ENCODE measurements at regions not wholly inside any gene's neighbourhood (a gene's known extent, or its start where the extent isn't known, plus 50 kb on each side); places are given as distances from the start of the nearest gene placed in this dataset.

DNA sequence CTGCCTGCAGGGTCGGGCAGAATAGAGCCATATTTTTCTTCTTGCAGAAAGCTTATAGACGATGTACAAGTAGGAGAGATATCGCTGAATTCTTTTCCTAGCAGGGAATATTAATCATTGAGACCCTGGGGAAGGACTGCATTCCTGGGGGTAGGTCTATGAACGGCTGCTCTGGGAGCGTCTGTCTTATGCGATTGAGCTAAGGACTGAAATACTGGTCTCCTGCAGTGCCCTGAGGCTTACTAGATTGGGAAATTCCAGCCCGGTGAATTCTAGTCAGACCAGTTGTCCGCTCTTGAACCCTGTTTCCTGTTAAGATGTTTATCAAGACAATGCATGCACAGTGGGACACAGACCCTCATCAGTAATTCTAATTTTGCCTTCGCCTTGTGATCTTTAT, 59.8 kb upstream of the UBAC2 start:
- H2BK20ac ChIP-seq (ENCODE audit: low read depth, low read length, poor library complexity, severe bottlenecking) = no peak overlapping the region
- no peak overlapping the region for H3K18ac ChIP-seq (ENCODE audit: insufficient read length, low read depth, low read length)
- H3K27ac Mint-ChIP-seq = no peak overlapping the region
- H3K27me3 ChIP-seq (ENCODE audit: insufficient read depth, low read length) = no peaks in the 10 kb centered on the region
- TF ChIP-seq, protein P1, sequence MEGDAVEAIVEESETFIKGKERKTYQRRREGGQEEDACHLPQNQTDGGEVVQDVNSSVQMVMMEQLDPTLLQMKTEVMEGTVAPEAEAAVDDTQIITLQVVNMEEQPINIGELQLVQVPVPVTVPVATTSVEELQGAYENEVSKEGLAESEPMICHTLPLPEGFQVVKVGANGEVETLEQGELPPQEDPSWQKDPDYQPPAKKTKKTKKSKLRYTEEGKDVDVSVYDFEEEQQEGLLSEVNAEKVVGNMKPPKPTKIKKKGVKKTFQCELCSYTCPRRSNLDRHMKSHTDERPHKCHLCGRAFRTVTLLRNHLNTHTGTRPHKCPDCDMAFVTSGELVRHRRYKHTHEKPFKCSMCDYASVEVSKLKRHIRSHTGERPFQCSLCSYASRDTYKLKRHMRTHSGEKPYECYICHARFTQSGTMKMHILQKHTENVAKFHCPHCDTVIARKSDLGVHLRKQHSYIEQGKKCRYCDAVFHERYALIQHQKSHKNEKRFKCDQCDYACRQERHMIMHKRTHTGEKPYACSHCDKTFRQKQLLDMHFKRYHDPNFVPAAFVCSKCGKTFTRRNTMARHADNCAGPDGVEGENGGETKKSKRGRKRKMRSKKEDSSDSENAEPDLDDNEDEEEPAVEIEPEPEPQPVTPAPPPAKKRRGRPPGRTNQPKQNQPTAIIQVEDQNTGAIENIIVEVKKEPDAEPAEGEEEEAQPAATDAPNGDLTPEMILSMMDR (conservative IDR thresholded peaks at IDR 0.05) = no peak
- H3K23me2 ChIP-seq (ENCODE audit: insufficient read length, low read depth, low read length, poor library complexity, severe bottlenecking) = no peaks in the 10 kb centered on the region
- no peak overlapping the region for H3T11ph ChIP-seq (ENCODE audit: low read length)
- peaks cover 6 to 10% of the 10 kb centered on the region in 2 experiments for H3K4me1 Mint-ChIP-seq
- no peak overlapping the region for H2BK120ac ChIP-seq (ENCODE audit: low read depth, low read length, poor library complexity, severe bottlenecking)
- no peaks in the 10 kb centered on the region for H3K9me3 ChIP-seq (ENCODE audit: control insufficient read depth, low read depth, low read length)
- peaks cover 10 to 17% (median 15%) of the 10 kb centered on the region in 3 experiments for H3K36me3 Mint-ChIP-seq (ENCODE audit: insufficient read depth in 1 of 3, low read depth in 3 of 3)
- H3K14ac ChIP-seq (ENCODE audit: insufficient read depth, low read length) = no peak overlapping the region
- no peak overlapping the region for H4K5ac ChIP-seq (ENCODE audit: insufficient read length, low read depth, low read length)
- H3K79me1 ChIP-seq (ENCODE audit: insufficient read depth, low read depth, low read length, poor library complexity, severe bottlenecking) = no peaks in the 10 kb centered on the region
- H2BK15ac ChIP-seq (ENCODE audit: low read depth, low read length) = no peak overlapping the region
- no peak overlapping the region for H2BK5ac ChIP-seq (ENCODE audit: insufficient read length, low read length)
- H4K20me1 ChIP-seq (ENCODE audit: control insufficient read depth, insufficient read depth, insufficient read length) = no peaks in the 10 kb centered on the region
- no peaks in the 10 kb centered on the region for H3K79me2 ChIP-seq (ENCODE audit: insufficient read depth, low read length)
- H3K4me2 ChIP-seq (ENCODE audit: insufficient read depth, insufficient read length, low read length) = no peak overlapping the region
- H2AFZ ChIP-seq (ENCODE audit: low read length) = no peak overlapping the region
- peaks cover 18 to 22% of the 10 kb centered on the region in 2 experiments for H3K9me3 Mint-ChIP-seq
- H2BK12ac ChIP-seq (ENCODE audit: insufficient read length, low read depth, low read length) = no peak overlapping the region
- DNase-seq = no peak
- no peak overlapping the region for H2AK5ac ChIP-seq (ENCODE audit: insufficient read length, low read length)
- H3K23ac ChIP-seq (ENCODE audit: insufficient read length, low read depth, low read length) = no peak overlapping the region
- H3K9ac ChIP-seq (ENCODE audit: extremely low read depth, insufficient read length, low read length) = no peak overlapping the region
- H4K8ac ChIP-seq (replicated peaks; ENCODE audit: insufficient read length, low read depth, low read length) = no peak overlapping the region
- H4K91ac ChIP-seq (ENCODE audit: insufficient read length, low read depth, low read length) = no peak overlapping the region
- H3K27ac ChIP-seq (ENCODE audit: insufficient read length, low read depth, low read length) = no peak overlapping the region
- H3K56ac ChIP-seq (ENCODE audit: insufficient read length, low read depth, low read length) = no peak overlapping the region
- no peak overlapping the region for H3K4me3 Mint-ChIP-seq
- WGBS (ENCODE audit: extremely low coverage, insufficient read length, low lambda C conversion rate) = no CpG with 5 or more reads among the region's 9 CpGs
- peaks cover 2% of the 10 kb centered on the region for H3K27me3 Mint-ChIP-seq (ENCODE audit: low read depth)
- H3K4me1 ChIP-seq (ENCODE audit: insufficient read depth, low read length) = no peaks in the 10 kb centered on the region; the same call in 1 of the 2 replicates
- no peak overlapping the region for H3K4ac ChIP-seq (ENCODE audit: low read depth, low read length)
